Inferior parietal cortex (tissue), 1 donor: ENCODE measurements at regions not wholly inside any gene's neighbourhood (a gene's known extent, or its start where the extent isn't known, plus 50 kb on each side); places are given as distances from the start of the nearest gene placed in this dataset.

ENCODE experiments used
- DNase-seq: peaks from one replicate; pipeline ENCODE4 v3.0.0-alpha.2; 2016; ENCODE audit errors: extremely low spot score

DNA sequence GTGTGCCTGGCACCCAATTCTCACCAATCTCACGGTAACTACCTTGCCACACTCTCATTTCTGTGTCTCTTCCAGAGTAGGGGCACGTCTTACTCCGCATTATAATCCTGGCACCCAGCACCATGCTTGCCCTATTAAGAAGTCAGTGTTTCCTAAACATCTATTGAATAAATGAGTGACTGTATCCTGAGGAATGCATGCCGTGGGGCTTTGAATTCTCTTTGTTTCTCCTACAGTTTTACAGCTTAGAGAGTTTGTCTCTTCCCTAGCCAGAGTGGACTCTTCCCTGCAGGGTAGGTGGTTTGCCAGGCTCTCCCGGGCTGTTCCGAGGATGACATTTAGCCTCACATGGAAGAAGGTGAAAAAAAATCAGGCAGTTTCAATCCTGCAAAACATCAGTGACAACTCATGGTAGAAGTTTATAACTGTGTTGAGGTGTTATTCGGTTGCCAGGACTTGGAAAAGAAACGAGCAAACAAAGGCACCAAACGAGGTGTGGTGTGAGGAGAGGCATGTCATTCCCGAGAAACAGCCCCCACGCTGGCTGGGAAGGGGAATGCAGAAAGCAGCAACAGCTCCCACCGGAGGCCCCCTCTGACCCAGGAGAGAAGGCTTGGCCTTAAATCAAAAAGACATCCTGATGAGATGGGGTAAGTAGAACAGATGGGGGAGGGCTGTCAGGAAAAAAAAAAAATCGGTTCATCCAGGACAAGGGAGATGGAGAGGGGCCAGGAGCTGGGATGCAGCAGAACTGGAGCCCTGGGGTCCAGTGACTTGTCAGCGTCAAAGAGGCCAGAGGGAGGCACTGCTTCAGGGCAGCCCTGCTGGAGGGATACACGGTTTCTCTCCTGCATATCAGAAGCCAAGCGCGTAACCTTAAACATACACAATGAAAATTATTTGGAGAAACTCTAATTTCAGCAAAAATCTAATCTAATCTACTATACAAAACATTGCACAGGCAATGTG is 168.4 kb upstream of the ARRDC4 start:
- no peak for DNase-seq

DNA sequence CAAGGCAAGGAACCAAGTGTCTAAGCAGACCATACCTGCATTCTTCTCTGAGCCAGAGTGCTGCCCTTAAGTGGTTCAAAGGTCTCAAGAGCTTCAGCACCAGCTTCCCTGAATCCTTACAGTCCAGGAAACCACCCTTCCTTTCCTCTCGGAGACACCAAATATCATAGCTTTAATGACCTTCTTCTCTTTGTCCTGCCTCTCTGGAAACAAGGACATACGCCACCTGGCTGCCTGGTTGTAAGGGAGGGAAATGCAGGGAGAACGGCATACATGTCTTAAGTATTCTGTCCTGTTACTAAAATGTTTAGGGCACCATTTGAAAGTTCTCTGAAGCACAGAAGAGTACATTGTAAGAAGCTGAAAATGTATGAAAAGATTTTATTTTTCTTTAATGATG is 155.6 kb upstream of the ARRDC4 start:
- no peak for DNase-seq

DNA sequence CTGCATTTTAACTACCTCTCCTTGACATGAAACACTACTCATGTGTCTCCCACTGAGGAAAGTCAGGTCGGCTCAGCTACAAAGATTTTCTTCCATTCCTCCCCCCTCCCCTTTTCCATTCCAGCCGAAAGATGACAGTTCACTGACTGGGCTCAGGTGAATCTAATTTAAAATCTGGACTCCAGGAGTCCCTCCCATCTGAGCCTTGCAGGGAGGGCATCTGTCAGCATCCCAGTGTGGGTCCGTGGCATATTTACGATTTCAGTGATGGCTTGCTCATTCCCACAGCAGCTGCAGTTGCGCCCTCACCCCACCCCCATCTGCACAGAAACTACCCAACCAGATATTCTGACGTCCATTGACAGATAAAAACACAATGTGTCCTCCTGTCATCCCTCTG is 153.7 kb upstream of the ARRDC4 start:
- DNase-seq: no peak

DNA sequence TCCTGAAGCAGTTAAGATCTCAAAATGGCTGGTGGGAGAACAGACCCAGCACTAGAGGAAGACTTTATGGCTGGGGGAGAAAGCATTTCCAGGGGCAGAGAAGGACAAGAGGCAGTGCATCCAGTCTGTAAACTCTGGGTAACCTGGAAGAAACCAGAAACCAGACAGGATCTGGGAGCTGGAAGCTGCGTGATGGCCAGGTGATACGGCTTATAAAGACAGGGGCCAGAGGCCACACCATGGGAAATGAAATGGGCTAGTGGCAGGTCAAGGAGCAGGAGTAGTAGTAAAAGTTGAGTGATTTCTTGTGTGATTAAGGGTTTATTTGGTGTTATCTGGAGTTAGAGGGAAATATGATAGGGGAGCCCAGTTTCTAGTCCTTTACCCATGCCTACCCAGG is 144.7 kb upstream of the ARRDC4 start:
- DNase-seq: no peak

DNA sequence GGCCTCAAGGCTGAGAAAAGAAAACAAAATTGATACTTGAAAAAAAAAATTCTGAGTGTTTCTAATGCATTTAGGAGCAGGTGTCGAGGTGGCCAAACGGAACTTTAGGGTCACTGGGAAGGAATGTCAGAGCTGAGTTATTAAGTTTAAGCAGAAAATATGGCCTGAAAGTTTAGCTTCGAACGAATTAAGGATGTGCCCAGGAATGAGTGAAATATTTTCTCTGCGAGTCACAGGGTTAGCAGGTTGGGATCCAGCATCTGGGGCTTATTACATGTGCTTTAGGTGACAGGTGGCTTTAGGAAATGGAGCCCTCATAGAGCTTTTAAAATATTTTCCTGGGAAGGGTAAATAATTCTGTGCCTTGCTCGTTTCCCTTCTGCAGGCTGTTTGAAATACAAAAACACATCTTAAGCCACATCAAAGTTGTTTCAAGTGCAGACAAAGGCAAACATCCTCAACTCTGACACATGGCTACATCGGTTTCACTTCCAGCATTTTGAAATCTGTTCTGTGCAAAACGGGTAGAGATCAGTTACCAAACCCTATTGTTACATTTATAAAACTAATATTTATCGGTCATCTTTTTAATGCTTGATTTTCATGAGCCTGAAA is 143.1 kb upstream of the ARRDC4 start:
- no peak for DNase-seq

DNA sequence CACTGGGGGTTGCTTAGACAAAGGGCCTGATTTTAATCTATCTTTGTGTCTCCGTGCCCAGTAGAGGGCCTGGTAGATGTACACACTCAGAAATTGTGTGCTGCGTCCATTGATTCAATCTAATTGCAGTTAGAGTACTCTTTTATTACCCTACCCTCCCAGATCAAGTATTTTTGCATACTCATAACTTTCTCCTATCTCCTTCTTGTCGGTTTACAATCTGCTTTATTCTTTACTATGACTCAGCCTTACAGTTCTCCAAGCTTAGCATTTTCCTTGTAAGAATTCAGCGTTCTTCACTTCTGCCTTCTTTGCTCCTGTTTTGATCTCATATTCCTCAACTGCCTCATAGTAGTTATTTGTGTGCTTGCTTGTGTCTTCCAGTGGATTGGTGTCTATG is 124.5 kb upstream of the ARRDC4 start:
- no peak for DNase-seq

DNA sequence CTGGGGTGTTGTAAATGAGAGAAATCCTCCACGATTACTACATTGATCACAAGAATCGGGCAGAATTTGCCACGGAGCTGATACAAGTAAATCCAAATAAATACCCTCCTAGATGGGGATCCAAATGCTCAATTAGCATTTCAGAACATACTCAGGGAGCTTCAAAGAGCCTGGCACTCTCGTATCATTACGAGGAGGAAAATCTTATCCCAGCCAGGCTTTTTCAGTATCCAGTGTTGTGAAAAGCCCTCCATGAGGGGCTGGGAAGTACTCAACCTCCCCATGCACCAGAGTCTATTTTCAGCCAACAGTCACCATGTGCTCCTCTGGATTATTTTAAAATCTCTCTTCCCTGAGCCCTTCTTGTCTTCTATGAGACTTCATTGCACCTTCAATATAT is 122.6 kb upstream of the ARRDC4 start:
- no peak for DNase-seq

DNA sequence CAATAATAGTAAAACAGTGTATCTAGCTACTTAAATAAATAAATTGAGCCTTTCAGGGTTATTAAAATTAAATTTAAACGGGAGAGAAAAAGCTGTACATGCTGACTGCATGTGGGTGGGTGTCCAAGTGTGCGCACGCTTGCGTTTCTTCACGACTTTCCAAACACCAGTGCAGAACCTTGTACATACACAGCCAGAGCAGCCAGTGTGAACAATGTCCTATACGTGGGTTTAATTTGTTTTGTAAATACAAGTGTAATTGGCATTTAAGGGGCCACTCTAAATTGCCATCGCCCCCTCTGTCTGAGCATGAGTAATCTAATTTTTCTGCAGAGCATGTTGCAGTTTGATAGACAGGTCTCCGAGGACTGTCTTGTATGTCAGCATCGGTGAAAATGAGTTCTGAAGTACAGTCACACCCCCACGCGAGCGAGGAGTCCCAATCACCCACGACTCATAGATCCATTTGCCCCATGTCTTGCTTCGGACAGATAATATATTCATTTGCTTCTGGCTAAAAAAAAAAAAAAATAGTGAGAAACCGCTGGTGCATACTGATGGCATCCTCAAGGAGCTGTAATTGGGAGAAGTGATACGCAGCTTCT is 121.8 kb upstream of the ARRDC4 start:
- no peak for DNase-seq

DNA sequence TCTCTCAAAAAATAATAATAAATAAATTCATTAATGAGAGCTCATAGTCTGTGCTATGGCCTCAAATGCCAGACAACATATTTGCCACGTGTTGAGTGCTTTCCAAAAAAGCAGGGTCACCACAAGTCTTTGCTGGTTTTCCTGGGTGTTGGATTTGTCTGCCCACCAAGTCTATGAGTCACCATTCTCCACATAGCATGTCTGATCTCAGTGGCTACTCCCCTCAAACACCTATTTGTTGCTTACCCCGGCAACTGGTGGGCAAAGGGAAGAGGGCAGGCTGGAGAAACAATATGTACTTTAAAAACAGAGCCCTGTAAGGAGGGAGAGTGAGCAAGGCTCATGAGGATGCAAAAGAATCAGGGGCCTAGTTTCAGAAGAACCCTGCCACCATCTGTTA is 120.0 kb upstream of the ARRDC4 start:
- DNase-seq: no peak

DNA sequence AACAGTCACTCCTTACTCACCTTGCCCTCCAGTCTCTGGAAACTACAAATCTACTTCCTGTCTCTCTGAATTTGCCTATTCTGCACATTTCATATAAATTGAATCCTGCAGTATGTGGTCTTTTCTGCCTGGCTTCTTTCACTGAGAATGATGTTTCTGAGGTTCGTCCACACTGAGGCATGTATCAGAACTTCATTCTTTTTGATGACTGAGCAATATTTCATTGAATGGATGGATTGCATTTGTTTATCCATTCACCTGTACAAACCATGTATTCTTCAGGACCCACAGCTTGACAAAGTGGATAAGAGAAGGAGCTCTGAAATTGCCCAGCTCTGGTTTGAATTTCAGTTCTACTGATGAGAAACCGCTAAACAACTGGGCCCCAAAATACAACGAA is 118.9 kb upstream of the ARRDC4 start:
- DNase-seq: no peak

DNA sequence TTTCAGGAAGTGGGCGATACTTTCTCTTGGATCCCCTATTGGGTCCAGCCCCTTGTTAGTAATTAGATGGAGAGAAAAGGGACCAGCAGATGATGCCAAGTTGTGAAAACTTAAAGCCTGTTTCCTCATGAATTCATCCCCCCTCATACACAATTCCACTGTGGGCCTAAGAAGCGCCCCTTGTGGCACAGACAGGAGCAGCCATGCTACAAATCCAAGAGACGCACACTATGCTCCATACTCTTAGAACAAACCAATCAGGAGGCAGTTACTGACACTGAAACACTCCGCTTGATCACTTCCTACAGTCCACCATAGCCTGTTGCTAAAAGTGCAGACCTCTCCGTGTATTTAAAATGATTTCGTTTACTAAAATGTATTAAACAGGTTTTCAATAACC is 111.3 kb upstream of the ARRDC4 start:
- no peak for DNase-seq

DNA sequence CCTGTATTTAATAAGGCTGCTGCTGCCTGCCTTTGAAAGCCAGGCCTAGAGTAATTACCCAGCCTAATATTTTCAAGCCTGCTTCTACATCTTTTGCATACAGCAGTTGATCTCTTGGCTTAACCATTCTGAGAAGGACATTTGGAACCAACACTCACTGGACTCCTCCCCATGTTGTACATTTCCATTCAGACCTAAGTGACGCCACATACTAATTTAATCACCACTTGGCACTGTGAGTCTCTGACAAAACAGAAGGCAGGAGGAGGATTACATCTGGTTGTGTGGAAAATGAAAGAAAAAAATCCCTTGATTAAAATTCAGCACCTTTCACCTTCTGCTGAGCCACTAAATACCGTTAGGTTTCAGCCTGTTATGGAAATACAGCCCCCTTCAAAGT is 102.2 kb upstream of the ARRDC4 start:
- peak; percentile 50 for DNase-seq

DNA sequence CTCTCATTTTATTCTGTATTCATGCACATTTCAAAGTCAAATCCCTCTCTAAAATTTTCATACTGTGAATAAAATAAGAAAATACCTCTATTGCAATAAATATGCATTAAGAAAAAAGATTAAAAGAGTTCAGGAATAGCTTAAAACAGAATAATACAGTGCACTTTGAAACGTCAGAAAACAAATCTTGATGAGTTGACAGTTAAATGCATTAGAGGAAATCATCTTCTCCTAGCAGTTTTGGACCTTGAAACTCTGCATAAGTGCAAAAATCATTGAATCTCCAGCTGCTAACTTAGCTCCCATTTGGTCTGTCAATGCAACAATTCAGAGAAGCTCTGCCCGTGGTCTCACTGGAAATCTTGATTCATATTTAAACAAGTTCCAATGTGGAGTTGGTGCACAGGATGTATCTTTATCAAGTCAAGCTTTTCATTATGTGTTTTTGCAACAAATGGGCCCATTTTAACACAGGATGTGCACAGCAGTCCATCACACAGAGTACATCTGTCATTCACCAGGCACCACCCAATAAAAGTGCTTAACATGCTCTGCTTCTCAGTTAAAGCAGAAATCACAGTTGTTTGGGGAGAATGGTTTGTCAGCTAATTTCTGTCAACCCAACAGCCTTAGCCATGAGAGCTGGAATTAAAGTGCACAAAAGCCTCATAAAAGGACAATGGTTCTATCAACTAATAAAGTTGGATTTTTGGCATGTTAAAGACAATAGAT is 98.8 kb upstream of the ARRDC4 start:
- no peak for DNase-seq

DNA sequence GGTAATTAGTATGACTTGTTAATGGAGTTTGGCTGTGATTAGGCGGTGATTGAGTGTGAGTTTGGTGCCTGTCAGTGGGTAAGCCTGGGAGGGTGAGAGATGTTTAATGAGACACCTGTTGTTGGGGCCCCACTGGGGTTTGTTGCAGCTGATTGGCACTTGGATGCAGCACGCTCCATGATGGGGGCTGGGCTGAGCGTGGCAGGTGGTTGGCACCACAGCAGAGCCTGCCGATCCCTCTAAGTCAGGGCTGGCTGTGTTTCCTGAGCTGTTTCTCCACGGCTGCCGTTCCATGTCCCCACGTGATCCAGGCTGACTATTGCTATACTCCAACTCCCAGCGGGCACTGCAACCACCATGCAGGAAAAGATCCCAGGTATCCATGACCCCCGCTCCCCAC is 93.5 kb upstream of the ARRDC4 start:
- no peak for DNase-seq

DNA sequence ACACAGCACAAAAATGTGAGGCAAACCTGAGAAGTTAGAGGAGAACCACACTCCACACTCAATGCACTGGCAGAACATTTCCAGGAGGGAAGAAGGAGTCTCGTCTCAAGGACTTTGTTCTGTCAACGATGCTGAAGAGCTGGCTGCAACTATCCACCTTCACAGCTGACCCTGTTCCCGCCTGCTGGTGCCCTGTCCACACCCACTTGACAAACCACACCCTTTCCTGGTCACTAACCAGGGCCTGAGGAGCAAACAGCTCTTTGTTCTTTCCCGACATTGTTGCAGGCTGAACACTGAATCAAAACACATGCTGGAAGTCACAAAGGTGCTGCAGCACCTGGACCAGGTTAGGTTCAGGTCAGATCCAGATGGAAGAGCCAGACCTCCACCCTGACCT is 92.6 kb upstream of the ARRDC4 start:
- DNase-seq: no peak

DNA sequence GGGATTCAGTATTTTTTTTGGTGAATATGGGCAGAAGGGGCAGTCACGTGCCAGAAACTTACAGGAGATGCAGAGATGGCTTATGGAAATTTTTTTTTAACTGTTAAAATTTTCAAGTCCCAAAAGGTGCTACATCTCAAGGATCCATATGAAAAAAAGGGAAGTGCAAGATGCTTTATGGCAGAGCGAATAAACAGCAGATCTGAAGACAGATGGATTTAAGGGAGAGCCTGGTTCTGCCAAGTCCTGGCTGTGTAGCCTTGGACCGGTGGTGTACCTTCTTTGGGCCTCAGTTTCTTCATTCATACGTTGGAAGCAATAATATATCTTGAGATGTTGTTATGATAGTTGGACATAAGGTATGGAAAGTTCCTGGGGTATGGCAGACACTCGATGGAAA is 91.5 kb upstream of the ARRDC4 start:
- DNase-seq: no peak

DNA sequence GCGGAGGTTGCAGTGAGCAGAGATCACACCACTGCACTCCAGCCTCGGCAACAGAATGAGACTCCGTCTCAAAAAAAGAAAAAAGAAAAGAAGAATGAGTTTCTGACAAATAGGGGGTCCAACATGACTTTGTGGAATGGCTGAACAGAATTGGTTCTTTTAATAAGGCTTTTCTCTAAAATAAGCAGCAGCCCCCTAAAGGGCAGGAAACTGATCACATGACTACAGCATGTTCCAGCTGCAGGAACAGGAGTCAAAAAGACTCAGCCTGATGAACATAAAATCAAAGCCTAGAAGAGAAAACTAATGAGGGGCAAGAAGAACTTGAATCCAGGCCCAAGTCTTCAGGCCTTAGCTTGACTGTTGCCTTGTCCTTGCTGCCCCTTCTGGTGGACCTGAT is 89.7 kb upstream of the ARRDC4 start:
- DNase-seq: no peak

DNA sequence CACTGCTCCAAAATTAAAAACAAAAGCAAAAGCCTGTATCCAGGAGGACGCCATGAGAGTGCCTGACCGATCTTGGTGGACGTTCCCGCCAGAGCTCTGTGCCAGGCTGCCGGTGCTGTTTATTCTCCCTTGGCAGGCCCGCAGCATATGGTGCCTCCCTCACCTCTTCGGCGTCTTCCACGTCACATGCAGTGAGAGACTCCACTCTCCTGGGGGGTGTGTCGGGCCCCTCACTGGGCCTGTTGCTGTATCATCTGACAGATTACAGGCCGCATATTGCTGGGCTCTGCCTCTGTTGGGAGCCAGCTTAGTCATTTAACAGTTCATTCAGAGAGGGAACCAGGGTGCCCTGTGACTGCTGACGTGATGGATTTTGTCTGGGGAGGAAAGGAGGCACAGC is 86.4 kb upstream of the ARRDC4 start:
- no peak for DNase-seq

DNA sequence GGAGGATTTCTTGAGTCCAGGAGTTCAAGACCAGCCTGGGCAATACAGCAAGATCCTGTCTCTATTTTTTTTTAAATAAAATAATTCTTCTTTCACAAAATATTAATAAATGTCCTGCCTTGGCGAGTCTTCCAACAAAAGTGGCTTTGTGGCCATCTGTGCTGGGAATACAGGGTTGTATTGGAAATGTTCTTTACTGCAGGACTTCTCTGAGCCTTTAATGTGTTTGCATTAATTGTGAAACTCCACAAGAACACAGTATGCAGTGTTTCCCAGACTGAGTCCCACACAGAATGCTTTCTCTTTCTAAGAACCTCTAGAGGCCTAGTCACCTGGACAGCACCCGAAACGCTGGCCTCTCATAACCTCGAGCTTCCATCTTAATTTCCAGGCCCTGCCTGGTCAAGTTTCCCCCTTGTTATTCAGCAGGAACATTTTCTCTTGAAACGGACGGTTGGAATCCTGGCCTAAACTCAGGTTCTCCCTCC is 85.4 kb upstream of the ARRDC4 start:
- DNase-seq: no peak

DNA sequence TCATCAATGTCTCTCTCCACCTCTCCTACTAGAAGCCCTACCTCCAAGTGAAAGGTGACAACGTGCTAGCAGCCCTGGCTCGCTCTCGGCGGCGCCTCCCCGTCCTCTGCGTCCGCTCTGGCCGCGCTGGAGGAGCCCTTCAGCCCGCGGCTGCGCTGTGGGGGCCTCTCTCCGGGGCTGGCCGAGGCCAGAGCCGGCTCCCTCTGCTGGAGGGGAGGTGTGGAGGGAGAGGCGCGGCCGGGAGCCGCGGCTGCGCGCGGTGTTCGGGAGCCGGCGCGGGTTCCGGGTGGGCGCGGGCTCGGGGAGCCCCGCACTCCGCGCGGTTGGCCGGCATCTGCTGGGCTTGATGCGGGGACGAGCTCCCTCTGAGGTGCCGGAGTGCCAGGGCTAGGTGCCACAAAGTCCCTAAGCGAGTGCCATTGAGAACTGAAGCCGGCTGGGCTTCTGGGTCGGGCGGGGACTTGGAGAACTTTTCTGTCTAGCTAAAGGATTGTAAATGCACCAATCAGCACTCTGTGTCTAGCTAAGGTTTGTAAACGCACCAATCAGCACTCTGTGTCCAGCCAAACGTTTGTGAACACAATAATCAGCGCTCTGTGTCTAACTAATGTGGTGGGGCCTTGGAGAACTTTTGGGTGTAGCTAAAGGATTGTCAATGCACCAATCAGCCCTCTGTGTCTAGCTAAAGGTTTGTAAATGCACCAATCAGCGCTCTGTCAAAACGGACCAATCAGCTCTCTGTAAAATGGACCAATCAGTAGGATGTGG is 84.8 kb upstream of the ARRDC4 start:
- DNase-seq: no peak

DNA sequence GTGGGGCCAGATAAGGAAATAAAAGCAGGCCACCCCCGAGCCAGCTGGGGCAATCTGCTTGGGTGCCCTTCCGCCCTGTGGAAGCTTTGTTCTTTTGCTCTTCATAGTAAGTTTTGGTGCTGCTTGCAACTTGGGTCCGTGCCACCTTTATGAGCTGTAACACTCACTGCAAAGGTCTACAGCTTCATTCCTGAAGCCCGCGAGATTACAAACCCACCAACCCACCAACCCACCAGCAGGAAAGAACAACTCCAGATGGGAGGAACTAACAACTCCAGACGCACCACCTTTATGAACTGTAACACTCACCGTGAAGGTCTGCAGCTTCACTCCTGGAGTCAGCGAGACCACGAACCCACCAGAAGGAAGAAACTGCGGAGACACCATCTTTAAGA is 84.2 kb upstream of the ARRDC4 start:
- DNase-seq: no peak
